ENCODE measurements at regions not wholly inside any gene's neighbourhood (a gene's known extent, or its start where the extent isn't known, plus 50 kb on each side); places are given as distances from the start of the nearest gene placed in this dataset.

DNA sequence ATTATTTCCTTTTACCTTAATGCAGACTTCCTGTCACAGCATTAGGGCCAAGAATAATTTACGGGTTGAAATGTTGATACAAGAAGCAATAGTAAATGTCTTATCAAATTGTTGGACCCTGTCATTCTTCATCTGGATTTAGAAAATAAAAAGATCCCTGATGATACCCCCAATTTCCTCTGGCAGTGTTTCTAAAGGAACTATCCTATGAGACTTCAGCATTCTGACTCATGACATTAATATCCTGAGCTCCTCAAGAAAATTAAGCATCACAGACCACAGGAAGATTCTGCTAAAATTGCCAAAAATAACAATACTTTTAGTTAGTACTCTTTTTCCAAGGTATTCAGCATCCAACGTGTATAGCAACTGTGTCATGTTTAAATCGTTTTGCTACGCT is 490.5 kb upstream of the ANKRD30A start:
- no peak for DNase-seq (ENCODE audit: low spot score)

DNA sequence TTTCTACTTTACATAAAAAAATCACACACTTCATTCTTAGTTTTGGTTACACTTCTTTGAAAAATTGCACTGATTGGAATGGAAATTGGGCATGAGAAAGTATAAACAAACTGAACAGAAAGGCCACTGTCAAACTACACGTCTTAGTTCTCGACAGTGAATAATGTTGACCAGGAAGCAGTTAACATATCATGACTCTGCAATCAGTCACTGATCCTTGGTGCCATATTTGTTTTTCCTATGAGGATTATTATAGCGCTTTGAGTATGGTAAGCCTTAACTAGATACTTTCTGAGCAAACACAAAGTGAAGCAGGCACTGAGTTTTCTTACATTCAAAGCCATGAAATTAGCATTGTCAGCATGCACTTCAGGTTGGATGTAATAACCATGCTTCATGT is 495.1 kb upstream of the ANKRD30A start:
- no peak for DNase-seq (ENCODE audit: low spot score)

DNA sequence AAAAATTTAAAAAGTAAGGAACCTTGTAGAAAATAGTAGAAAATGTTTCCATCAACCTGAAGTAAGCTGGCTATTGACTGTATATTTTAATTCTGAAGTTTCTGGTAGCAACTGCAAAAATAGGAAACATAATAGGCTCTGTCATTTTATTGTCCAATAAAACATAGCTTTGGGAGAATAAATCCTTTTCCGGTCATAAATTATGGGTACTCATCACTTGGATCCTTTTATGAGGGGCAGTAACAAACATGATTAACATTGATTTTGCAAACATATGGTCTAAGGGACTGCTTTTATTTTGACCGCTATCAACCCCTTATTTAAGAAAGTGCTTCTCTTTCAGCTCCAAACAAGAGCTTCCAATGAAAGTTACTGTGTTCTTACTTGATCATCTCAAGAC is 495.9 kb upstream of the ANKRD30A start:
- DNase-seq (ENCODE audit: low spot score): no peak

DNA sequence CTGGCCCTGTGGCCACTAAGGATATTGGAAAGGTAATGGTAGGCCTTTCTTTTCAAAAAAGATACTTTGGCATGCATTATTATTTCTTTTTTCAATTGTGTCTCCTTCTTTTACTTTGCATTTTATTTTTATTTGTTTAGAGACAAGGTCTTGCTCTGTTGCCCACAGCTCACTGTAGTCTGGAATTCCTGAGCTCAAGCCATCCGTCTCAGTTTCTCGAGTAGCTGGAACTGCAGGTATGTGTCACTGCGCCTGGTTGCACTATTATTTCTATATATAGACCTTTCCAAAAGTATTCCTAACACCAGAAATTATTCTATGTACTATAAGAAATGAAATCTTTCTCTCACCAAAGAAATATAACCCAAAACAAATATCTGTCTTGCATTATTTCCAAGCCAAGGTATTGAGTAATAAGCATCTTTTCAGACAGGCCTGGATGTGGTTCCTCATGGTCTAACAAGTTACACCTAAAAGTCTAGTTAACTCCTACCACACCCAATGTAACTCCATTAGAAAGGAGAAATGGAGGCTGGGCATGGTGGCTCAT is 500.8 kb upstream of the ANKRD30A start:
- no peak for DNase-seq (ENCODE audit: low spot score)

DNA sequence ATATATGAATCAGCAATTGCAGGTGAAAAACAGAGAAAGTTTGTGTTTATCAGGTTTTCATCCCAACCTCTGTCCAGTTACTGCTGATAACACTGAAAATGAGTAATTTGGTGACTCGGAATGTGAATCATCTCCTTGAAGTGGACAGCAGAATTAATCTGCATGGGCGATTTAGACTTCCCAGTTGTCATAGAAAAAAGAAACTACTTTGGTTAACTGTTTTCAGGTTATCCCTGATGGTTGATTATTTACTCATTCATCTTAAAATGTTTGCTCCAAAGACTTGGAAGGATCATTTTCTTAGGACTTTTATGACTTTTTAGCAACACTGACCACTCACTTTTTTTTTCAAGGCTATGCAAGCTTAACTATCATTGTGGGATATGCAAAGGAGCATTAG is 504.1 kb upstream of the ANKRD30A start:
- no peak for DNase-seq (ENCODE audit: low spot score)

DNA sequence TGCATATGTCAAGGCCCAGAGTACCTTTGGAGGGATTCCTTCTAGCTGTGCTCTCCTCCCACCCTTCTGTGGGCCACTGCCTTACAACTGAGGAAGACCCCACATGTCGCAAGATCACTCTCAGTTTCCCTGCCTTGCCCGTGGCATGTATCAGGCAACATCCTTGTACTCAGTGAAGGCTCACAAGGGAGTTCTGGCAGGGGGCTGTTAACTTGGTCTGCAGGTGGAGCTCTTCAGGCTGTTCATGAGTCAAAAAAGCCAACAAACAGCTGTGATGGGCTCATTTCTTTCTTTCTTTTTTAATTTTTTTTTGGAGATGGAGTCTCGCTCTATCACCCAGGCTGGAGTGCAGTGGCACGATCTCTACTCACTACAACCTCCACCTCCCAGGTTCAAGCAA is 513.0 kb upstream of the ANKRD30A start:
- DNase-seq (ENCODE audit: low spot score): no peak

DNA sequence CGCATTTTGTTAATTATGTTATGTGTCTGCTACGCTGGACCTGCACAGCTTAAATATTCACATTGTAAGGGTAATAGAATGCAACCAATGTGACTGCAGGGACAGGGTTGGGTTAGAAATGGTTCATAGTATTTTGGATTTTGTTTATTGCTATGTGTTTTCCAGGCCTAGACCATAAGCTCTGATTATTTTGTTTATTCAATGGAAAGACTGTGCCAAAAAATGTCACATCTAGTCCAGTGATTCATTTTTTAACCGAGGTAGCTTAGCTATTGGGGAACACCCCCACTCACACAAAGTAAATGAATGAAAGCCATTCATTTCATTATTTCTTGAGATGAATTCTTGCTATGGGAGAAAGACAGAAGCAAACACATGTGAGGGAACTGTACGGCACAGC is 516.5 kb upstream of the ANKRD30A start:
- no peak for DNase-seq (ENCODE audit: low spot score)

DNA sequence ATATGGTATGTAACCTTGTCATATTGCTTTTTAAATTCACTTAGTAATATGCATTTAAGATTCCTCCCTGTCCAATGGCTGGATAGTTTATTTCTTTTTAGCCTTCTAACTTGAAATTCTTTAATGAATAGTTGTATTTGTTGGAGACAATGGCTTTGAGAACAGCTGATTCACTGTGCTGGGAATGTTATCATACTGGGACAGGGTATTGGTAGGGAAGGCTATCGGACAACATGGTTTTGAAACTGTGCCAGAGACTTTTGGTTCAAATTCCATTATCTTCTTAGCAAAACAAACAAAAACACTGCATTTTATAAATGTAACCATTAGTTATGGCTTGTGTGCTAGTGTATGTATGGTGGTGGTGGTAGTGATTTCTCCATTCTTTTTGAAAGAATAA is 517.1 kb upstream of the ANKRD30A start:
- no peak for DNase-seq (ENCODE audit: low spot score)

DNA sequence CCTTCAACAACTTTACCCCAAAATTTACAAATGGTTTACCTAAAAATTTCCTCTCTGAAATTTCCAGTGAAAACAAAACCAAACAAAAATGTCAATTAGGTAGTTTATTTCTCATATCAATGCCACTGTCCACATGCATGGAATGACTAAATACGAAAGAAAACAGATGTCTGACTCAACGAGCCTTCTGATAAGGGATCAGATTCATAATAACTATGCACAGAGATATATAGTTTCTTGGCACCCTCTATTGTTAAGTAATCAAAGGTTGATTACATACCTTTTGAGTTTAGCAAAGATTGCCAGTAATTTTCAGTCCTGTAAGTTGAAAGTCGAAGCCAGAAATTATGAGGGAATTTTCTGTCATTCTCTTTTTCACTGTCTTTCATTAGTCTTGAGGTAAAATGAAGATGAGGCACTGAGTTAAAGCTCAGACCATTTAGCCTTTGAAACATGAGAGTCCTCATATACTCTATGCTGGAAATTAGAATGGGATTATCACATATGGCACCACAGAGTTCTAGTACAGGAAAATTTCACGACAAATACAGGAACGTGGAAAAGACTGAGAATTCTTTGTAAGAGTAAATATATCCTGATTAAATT is 519.1 kb upstream of the ANKRD30A start:
- no peak for DNase-seq (ENCODE audit: low spot score)

DNA sequence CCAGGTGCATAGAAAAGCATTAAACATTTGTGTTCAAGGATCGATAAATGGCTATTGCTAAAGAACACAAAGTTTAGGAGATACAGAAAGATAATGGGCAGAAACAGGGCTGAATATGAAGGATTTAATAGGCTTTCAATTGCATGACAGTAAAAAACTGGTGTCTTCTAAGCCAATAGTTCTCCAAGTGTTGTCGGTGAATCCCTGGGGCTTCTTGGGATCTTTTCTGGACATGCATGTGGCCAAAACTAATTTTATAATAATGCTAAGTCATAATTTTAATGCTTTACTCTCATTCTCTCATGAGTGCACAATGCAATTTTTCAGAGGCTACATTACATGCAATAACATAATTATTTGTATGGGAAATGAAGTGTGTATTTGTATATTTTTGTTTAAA is 521.1 kb upstream of the ANKRD30A start:
- DNase-seq (ENCODE audit: low spot score): no peak

DNA sequence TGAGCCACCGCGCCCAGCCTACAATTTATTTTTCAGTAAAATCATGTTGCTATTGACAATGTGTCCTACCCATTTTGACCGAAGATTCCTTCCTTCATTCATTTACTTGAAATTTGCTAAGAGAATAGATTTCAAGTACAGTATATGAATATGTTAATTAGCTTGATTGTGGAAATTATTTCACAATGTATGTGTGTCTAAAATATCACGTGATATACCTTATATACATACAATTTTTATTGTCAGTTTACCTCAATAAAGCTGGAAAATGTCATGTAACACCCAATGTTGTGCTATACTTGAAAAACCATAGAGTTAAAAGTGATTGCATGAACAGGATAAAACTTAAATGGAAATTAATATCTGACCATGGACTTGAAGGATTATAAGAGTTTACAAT is 521.7 kb upstream of the ANKRD30A start:
- no peak for DNase-seq (ENCODE audit: low spot score)

DNA sequence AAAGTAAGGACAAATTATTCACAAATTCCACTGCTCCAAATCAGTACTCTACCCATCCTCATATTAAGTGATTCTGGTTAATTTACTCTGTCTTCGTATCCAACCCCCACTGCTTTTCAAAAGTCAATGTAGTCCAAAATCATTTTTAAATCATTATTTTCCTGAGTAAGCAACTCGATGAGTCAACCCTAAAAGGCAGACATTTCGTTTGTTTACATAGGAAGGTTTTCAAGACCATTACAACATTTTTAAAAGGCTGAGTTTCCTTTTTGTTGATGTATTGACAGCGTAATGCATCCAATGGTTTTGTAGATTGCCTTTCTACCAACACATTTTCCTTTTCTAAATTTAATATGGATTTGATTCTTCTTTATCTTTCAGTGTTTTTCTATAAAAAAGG is 523.0 kb upstream of the ANKRD30A start:
- no peak for DNase-seq (ENCODE audit: low spot score)

DNA sequence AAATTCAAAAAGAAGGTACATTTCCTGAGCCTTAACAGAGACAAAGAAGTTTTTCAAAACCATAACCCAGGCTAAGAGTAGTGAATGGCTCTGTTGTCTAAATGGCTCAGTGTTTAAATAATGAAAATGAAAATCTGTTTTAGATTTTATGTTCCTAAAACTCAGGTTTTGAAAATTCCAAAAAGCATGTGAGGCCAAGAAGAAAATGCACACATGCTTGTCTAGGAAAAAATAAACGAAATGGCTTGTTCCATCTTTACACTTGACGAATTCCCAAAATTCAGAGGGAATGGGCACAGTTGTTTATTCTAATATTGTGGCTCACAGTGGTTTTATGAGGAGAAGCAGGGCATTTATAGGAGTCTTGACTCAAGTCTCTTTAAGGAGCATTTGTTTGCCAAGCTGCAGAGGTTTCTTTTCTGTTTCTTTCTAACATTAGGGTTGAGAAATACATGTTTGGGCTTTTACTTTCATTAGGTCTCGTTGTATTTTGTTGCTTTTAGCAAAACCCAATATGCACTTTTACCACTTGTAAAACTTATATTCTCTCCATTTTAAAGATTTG is 527.6 kb upstream of the ANKRD30A start:
- no peak for DNase-seq (ENCODE audit: low spot score)

DNA sequence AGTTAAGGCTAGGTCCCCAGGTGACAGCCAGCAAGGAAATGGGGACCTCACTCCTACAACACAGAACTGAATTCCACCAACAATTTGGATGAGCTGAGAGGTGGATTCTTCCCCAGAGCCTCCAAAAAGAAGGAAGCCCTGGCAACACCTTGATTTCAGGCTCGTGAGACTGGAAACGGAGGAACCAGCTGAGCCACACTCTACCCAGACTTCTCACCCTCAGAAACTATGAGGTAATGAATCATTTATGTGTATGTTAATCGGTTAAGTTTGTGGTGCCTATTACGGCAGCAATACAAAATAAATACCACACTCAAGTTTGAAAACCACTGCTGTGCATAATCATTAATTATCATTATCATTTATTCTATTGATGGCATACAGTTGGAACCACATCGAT is 532.4 kb upstream of the ANKRD30A start:
- no peak for DNase-seq (ENCODE audit: low spot score)

DNA sequence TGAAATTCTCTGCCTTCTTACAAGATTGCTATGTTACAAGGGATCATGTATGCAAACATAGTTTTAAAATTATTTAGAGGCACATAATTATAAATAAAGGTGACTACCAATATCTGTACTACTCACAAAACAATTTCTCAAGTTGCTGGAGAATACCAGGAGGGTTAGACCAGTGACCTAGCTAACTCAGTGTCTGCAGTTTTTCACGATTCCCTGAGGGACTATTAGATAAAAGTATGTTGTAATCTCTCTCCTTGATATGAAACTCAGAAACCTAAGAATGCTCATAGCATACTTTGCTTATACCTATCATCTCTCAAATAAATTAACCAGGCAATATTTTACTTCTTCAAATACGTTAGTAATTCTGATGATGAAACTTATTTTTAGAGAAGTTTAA is 534.0 kb upstream of the ANKRD30A start:
- DNase-seq (ENCODE audit: low spot score): no peak

DNA sequence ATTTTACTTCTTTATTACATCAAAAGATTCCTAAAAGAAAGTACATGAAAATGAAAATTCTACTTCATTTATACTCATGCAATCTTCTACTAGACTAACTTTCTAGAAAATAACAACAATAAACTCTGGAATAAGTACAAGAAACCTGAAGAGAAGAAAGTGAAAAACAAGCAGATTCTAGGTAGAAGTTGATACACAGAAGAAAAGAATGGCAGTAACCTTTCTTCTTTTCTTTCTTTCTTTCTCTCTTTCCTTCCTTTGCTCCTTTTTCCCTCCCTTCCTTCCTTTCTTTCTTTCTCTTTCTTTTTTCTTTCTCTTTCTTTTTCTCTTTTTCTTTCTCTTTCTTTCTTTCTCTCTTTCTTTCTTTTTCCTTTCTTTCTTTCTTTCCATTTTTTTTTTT is 541.7 kb upstream of the ANKRD30A start:
- DNase-seq (ENCODE audit: low spot score): no peak

DNA sequence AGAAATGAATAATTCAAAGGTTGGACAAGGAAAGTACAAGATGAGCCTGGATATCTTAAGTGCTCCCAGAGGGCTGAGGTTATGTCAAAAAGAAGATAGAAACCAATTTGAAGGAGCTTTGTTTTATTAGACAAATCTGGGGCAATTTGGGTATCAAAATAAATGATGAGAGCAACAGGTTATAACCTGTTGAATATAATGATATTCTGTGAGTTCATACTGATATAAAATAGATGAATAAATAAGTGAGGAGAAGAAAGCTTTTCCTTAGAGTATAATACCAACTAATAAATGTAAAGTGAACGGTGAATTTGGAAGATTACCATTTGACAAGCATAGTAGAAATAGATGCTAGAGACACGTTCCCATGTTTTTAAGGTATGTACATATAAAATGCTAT is 544.2 kb upstream of the ANKRD30A start:
- no peak for DNase-seq (ENCODE audit: low spot score)

DNA sequence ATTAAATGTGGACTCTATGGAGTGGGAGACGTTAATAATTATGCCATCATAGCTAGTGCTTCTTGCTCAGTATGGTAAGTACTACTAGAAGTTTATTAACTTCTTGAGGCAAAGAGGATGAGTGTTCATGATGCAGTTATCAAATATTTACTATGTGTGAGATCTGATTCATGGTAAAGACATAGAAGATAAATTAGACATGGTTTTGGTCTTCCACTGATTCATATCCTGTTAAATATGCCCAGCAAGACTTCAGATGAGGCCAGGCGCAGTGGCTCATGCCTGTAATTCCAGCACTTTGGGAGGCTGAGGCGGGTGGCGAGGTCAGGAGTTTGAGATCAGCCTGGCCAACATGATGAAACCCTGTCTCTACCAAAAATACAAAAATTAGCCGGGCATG is 547.1 kb upstream of the ANKRD30A start:
- no peak for DNase-seq (ENCODE audit: low spot score)

DNA sequence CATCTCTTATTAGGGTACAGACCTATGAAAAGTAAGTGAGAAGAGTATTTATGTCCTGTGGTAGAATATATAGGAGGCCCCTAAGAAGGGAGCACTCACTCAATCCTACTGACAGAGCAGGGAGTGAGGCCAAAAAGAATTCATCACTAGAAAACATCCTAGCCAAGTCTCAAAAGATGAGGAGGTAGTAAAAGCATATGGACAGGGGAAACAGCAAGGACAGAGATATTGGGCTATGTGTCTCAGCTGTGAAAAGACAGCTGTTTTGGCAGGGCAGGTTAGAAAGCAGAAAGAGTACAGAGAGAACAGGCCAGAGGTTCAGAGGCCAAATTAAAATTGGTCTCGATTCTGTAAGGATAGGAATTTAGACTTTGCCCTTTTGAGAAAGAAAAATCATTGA is 548.3 kb upstream of the ANKRD30A start:
- DNase-seq (ENCODE audit: low spot score): no peak

DNA sequence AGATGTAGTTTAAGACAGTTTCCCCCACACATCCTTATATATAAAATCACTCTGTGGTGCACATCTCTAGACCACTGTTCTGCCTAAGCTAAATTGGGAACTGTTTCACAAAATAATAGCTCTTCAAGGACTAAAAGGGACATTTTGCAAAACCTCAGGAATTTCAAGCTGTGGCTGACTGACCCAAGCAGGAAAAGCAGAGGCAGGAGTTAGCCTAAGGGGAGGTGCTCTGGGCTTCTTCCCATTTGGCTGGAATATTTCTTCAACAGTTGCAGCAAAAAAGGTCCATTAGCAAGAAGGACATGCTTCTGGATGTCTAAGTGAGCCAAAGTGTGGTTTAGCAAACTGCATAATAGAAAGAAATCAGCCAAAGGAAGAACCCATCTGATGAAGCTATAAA is 551.2 kb upstream of the ANKRD30A start:
- DNase-seq (ENCODE audit: low spot score): no peak

DNA sequence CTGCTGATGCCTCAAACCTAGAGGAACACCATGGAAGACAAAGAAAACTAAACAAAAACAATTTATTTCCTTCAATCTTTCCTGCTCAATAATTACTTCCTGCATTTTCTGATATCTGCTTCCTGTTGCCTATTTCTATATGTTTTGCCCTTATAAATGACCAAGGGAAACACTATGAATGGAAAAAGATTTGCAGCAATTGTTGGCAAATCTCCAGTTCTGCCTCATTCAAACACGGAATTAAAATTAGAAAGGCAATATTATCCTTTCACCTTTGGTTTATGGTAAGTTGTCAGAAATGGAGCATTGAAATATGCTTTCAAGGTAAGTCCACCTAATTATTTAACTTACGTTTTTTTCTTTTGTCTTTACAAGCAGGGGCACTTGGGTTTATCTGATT is 552.2 kb upstream of the ANKRD30A start:
- no peak for DNase-seq (ENCODE audit: low spot score)

DNA sequence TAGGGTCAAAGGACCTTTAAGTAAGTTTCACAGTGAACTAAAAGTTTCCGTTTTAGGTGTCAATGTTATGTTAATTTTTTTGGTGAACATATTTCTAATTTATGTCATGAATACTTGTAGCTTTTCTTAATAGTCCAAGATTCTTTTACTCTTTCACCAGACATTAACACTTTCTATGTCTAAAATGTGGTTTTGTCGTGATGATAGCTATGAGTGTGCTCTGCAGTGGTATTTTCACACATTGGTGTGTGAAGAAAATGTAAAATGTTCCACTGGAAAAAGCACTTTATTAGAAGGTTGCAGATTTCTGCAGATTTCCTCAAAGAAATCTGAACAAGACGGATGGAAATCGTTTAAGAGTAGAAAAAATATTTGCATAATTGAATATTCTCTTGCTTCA is 561.0 kb upstream of the ANKRD30A start:
- DNase-seq (ENCODE audit: low spot score): no peak

DNA sequence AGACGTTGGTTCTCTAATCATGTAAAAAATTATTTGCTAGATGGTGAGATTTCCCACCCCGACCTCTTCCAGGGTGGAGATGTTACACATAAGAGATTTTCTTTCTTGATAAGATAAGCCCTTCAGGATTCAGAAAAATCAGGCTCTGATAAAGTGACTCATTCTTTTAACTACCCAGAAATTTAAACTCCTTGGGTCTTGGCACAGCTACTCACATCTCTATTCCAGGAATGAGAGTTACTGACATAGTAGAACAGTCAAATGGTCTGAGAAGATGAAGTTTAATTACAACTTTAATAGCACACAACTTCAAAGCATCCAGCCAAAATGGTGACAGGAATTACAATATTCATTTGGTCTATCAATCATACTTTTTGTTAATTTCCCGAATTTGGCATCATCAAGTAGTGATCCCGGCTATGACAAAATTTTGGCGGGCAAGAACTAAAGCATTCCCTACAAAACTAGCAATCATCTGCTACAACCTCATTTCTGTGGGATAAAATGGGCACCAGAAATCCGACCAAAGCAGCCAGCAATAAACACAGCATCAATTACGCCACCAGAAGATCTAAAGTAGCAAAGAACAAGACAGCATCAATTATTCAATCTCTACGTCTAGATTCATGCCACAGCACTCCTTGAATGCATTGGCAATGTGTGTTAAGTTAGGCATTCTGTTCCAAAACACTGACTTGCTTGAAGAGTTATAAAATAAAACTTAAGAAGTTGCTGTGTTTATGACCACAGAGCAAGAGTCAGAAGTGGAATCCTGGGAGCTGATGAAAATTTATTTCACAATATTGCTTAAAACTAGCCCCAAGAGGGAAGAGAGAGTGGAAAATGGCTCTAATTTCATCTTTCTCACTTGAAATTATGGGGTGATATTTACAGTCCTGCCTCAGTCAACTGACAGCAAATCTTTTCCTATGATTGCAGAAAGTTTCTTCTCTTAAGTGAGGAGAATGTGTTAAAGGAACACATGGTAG is 565.7 kb upstream of the ANKRD30A start:
- no peak for DNase-seq (ENCODE audit: low spot score)
